ENCODE measurements at regions not wholly inside any gene's neighbourhood (a gene's known extent, or its start where the extent isn't known, plus 50 kb on each side); places are given as distances from the start of the nearest gene placed in this dataset.
"Not testable (repeated sequence)": the region's sequence is repeated elsewhere in the genome, so short reads cannot be mapped to it uniquely, and the experiment has no call there.

GRCh38 chr18:1539276-1539675 lies 634.6 kb downstream of the ADCYAP1 start:
- Mint-ChIP-seq H3K27ac (no peak overlapping the region), H3K9me3 (peaks cover 7% of the 10 kb centered on the region), H3K36me3 (ENCODE audit: low read depth) (no peaks in the 10 kb centered on the region), H3K4me3 (no peak overlapping the region), H3K4me1 (ENCODE audit: low read depth) (no peaks in the 10 kb centered on the region), H3K27me3 (no peaks in the 10 kb centered on the region)

DNA sequence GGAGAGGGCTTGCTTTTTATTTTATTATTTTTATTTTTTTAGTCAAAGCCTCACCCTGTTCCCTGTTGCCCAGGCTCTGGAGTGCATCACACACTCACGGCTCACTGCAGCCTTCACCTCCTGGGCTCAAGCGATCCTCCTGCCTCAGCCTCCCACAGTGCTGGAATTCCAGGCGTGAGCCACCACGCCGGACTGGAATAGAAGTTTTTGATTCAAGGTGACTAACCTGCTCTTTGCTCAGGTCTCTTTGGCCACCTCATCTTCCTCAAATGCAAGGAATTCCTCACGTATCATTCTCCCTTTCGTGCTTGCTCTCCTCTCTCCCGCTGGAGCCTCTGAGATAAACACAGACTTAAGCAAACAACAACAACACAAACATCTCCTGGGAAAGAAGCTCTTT lies 636.8 kb downstream of the ADCYAP1 start:
- Mint-ChIP-seq H3K27ac (no peak overlapping the region), H3K27me3 (no peaks in the 10 kb centered on the region), H3K4me3 (no peak overlapping the region), H3K4me1 (ENCODE audit: low read depth) (no peaks in the 10 kb centered on the region), H3K9me3 (peaks cover 4% of the 10 kb centered on the region), H3K36me3 (ENCODE audit: low read depth) (no peaks in the 10 kb centered on the region)

DNA sequence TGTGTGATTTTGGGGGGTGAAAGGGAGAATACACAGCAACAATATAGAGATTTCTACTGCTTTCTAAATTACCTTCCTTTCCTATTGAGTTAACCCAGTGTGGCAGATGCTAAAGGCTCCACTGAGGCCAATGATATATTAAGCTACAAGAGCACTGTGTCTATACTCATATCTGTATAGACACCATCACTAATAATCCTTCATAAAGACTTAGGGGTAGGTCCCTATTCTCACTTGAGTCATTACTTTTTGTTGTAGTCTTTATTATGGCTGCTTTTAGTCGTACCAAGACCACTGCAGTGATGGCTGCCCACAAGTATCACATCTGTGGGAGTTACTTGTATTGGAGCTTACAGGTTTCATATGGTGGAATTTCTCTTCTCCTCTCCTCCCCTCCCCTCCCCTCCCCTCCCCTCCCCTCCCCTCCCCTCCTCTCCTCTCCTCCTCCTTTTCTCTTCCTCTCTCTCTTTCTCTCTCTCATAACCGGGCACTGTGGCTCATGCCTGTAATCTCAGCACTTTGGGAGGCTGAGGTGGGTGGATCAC lies 637.6 kb downstream of the ADCYAP1 start:
- Mint-ChIP-seq H3K27me3 (no peaks in the 10 kb centered on the region), H3K4me3 (no peak overlapping the region), H3K4me1 (ENCODE audit: low read depth) (no peaks in the 10 kb centered on the region), H3K9me3 (peaks cover 3% of the 10 kb centered on the region), H3K36me3 (ENCODE audit: low read depth) (no peaks in the 10 kb centered on the region), H3K27ac (no peak overlapping the region)

DNA sequence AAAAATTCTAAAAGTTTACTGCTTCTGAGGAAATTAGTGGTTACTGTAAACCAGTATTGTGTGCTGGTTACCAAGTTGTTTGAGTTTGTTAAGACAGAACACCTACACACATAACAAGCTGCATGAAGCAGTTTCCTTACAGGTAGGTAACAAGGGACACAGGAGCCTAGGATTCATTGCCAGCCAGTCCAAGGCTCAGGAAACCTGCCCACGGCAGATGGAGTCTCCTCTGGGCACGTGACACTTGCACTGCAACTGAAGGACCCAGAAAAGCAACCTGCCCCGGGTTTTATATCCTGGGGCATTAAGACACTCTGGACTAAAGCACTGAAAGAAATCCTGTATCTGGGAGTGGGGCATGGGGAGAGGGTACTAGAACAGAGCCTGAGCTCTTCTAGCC lies 639.3 kb downstream of the ADCYAP1 start:
- Mint-ChIP-seq H3K36me3 (ENCODE audit: low read depth) (no peaks in the 10 kb centered on the region), H3K27me3 (no peaks in the 10 kb centered on the region), H3K4me1 (ENCODE audit: low read depth) (no peaks in the 10 kb centered on the region), H3K9me3 (peaks cover 5% of the 10 kb centered on the region), H3K4me3 (no peak overlapping the region), H3K27ac (no peak overlapping the region)

- H3K9me3 Mint-ChIP-seq; H3K4me3 Mint-ChIP-seq; H3K27me3 Mint-ChIP-seq; H3K4me1 Mint-ChIP-seq (ENCODE audit: low read depth); H3K36me3 Mint-ChIP-seq (ENCODE audit: low read depth); H3K27ac Mint-ChIP-seq: not testable (repeated sequence)
Measured at GRCh38 chr18:1557711-1558110, 653.0 kb downstream of the ADCYAP1 start.

- Mint-ChIP-seq H3K27me3 (peaks cover 3% of the 10 kb centered on the region), H3K9me3 (no peaks in the 10 kb centered on the region), H3K27ac (no peak overlapping the region), H3K4me3 (no peak overlapping the region), H3K36me3 (ENCODE audit: low read depth) (no peaks in the 10 kb centered on the region), H3K4me1 (ENCODE audit: low read depth) (no peaks in the 10 kb centered on the region)
Measured at GRCh38 chr18:1559563-1559962, 654.9 kb downstream of the ADCYAP1 start.

- Mint-ChIP-seq H3K4me1 (ENCODE audit: low read depth) (no peaks in the 10 kb centered on the region), H3K4me3 (no peak overlapping the region), H3K9me3 (no peaks in the 10 kb centered on the region), H3K36me3 (ENCODE audit: low read depth) (no peaks in the 10 kb centered on the region), H3K27ac (no peak overlapping the region), H3K27me3 (no peaks in the 10 kb centered on the region)
Measured at GRCh38 chr18:1564793-1565192, 660.1 kb downstream of the ADCYAP1 start.

DNA sequence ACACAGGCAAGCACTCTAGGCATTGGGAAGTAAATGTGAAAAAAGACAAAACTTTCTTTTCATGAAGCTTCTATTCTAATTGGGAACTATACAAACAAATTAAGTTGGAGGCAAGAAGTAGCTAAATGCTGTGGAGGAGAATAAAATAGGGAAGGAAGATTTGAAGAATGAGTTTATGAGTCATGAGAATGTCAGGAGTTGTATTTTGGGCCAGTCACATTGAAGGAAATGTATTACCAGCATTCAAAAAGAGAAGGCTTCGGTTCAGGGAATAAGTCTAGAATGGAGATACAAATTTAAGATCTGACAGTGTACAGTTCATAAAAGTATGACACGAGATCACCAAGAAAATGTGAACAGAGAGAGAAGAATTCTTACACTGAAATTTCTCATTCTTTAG lies 666.5 kb downstream of the ADCYAP1 start:
- no peaks in the 10 kb centered on the region for H3K4me1 Mint-ChIP-seq (ENCODE audit: low read depth)
- no peaks in the 10 kb centered on the region for H3K36me3 Mint-ChIP-seq (ENCODE audit: low read depth)
- no peak overlapping the region for H3K27ac Mint-ChIP-seq
- H3K4me3 Mint-ChIP-seq = no peak overlapping the region
- H3K9me3 Mint-ChIP-seq = no peaks in the 10 kb centered on the region
- H3K27me3 Mint-ChIP-seq = no peaks in the 10 kb centered on the region

GRCh38 chr18:1573732-1574131 lies 669.1 kb downstream of the ADCYAP1 start:
- Mint-ChIP-seq H3K9me3 (no peaks in the 10 kb centered on the region), H3K36me3 (ENCODE audit: low read depth) (no peaks in the 10 kb centered on the region), H3K4me1 (ENCODE audit: low read depth) (no peaks in the 10 kb centered on the region), H3K4me3 (no peak overlapping the region), H3K27ac (no peak overlapping the region), H3K27me3 (no peaks in the 10 kb centered on the region)

DNA sequence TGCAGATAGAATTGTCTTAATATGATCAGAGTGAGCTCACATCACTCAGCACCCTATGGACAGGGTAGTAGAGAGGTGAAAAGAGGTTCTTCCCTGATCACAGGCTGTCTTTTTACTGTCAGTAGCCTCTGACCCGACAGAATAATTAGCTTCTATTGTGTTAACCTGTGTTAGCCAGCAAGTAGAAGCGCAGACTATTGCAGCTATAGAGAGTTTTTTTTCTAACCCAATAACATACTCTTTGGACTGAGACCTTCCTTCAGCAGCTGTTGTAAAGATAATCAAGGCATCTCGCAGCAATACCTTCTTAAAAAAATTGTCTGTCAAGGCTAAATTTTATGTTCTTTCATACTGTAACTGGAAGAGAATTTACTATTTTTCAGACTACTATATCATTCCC lies 670.4 kb downstream of the ADCYAP1 start:
- Mint-ChIP-seq H3K27ac (no peak overlapping the region), H3K9me3 (no peaks in the 10 kb centered on the region), H3K36me3 (ENCODE audit: low read depth) (no peaks in the 10 kb centered on the region), H3K27me3 (no peaks in the 10 kb centered on the region), H3K4me1 (ENCODE audit: low read depth) (no peaks in the 10 kb centered on the region), H3K4me3 (no peak overlapping the region)

DNA sequence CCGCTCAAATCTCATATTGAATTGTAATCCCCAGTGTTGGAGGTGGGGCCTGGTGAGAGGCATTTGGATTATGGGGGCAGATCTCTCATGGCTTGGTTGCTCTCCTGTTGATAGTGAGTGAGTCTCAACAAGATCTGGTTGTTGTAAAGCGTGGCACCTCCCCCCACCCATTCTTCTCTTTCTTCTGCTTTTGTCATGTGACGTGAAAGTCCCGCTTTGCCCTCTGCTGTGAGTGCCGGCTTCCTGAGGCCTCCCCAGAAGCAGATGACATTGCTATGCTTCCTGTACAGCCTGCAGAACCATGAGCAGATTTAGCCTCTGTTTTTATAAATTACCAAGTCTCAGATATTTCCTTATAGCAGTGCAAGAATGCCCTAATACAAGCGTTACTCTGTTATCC lies 673.8 kb downstream of the ADCYAP1 start:
- H3K4me3 Mint-ChIP-seq = no peak overlapping the region
- no peaks in the 10 kb centered on the region for H3K4me1 Mint-ChIP-seq (ENCODE audit: low read depth)
- H3K27ac Mint-ChIP-seq = no peak overlapping the region
- H3K36me3 Mint-ChIP-seq (ENCODE audit: low read depth) = no peaks in the 10 kb centered on the region
- peaks cover 6% of the 10 kb centered on the region for H3K27me3 Mint-ChIP-seq
- H3K9me3 Mint-ChIP-seq = no peaks in the 10 kb centered on the region

DNA sequence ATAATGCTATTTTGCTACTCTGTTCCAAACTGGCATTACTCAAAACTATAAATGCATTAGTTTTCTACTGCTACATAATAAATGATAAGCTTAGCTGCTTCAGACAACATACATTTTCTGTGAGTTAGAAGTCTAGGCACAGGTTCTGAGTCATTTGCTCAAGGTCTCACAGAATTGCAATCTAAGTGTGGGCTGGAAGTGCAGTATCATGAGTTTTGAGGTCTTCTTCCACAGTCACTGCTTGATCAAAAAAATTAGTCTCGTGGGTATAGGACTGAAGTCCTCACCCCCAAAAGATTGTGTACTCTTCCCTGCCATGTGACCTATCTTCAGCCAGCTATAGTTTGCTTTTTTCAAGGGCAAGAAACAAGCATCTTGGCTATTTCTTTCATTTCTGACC lies 676.9 kb downstream of the ADCYAP1 start:
- H3K27me3 Mint-ChIP-seq = peaks cover 16% of the 10 kb centered on the region
- H3K36me3 Mint-ChIP-seq (ENCODE audit: low read depth) = no peaks in the 10 kb centered on the region
- no peaks in the 10 kb centered on the region for H3K9me3 Mint-ChIP-seq
- H3K27ac Mint-ChIP-seq = no peak overlapping the region
- H3K4me1 Mint-ChIP-seq (ENCODE audit: low read depth) = no peaks in the 10 kb centered on the region
- H3K4me3 Mint-ChIP-seq = no peak overlapping the region

DNA sequence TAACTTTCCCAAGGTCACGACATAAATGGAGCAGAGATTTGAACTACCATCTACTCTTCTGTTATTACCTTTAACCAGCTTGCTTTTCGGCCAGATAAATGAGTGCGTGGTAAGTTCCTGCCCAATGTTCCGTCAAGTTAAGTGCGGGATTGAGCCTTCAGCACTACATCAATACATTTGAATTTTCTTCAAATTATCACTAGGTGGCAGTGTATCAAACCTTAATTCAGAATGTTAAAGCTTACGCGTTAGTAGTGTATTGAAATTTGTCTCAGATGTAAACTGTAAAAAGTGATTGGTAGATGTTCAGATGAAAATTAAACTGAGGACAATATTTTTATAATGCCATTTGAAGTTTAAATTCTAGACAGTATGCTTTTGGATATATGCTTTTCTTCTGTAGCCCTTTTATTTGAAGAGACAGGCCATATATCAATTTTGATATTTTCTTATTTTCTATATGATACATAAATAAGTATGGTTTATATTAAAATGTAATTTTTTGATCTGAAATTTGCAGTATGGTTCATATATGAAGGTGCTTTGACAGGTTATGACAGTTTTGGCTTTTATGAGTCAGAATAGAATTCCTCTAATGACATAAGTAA lies 681.3 kb downstream of the ADCYAP1 start:
- no peaks in the 10 kb centered on the region for H3K9me3 Mint-ChIP-seq
- H3K4me3 Mint-ChIP-seq = no peak overlapping the region
- H3K27me3 Mint-ChIP-seq = peaks cover 15% of the 10 kb centered on the region
- H3K4me1 Mint-ChIP-seq (ENCODE audit: low read depth) = no peaks in the 10 kb centered on the region
- no peaks in the 10 kb centered on the region for H3K36me3 Mint-ChIP-seq (ENCODE audit: low read depth)
- no peak overlapping the region for H3K27ac Mint-ChIP-seq

- Mint-ChIP-seq H3K4me3 (no peak overlapping the region), H3K27me3 (no peaks in the 10 kb centered on the region), H3K27ac (no peak overlapping the region), H3K4me1 (ENCODE audit: low read depth) (no peaks in the 10 kb centered on the region), H3K9me3 (no peaks in the 10 kb centered on the region), H3K36me3 (ENCODE audit: low read depth) (no peaks in the 10 kb centered on the region)
Measured at GRCh38 chr18:1593091-1593490, 688.4 kb downstream of the ADCYAP1 start.

DNA sequence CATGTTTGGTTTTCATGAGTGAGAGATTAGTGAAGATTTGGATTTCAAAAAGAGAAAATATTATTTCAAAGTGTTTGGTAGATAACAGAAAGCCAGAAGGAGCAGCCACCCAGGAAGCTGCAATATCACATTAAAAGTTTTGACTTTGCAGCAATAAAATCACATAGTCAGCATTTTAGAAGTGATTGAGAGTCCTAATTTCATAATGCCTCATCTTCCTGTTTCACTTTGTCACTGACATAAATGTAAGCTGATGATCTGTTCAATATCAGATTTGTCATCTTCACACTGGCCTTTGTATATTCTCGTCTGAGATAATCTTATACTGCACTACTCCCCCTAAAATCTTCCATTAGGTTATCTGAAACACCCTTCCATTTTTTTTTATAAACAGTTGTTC lies 690.5 kb downstream of the ADCYAP1 start:
- Mint-ChIP-seq H3K27me3 (no peaks in the 10 kb centered on the region), H3K36me3 (ENCODE audit: low read depth) (no peaks in the 10 kb centered on the region), H3K4me1 (ENCODE audit: low read depth) (no peaks in the 10 kb centered on the region), H3K4me3 (no peak overlapping the region), H3K9me3 (no peaks in the 10 kb centered on the region), H3K27ac (no peak overlapping the region)

DNA sequence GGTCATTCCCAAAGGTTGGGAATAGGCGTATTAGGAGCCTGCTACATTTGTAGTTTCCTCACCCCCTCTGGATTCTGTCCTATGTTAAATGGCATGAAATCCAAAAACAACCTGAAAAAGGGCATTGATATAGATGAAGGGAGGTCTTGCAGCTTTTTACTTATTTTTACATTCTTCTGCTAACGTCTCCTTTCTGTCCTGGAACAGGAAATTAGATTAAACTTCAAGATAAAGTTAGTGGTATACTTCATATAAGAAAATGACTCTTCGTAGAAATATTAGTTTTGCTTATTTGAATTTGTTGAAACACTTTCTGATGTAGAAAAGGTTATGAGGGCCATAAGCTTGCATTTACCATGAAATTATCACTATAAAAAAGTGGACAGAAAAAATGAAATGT lies 694.5 kb downstream of the ADCYAP1 start:
- H3K4me3 Mint-ChIP-seq = no peak overlapping the region

More for the DNA sequence above, 694.5 kb downstream of the ADCYAP1 start:
- no peaks in the 10 kb centered on the region for H3K4me1 Mint-ChIP-seq (ENCODE audit: low read depth)
- H3K9me3 Mint-ChIP-seq = no peaks in the 10 kb centered on the region
- no peak overlapping the region for H3K27ac Mint-ChIP-seq
- no peaks in the 10 kb centered on the region for H3K36me3 Mint-ChIP-seq (ENCODE audit: low read depth)
- peaks cover 4% of the 10 kb centered on the region for H3K27me3 Mint-ChIP-seq
